BE2C (cell line): ENCODE measurements at regions not wholly inside any gene's neighbourhood (a gene's known extent, or its start where the extent isn't known, plus 50 kb on each side); places are given as distances from the start of the nearest gene placed in this dataset.
A peak's percentile ranks its signal among the peaks of the same experiment; 100 is the strongest.

ENCODE experiments used
- DNase-seq: peaks from one replicate; pipeline ENCODE4 v3.0.0-alpha.2; 2020
- H3K27me3 ChIP-seq: fragments of 250-450 bp; sonication (Bioruptor Pico); 2 replicates; pipeline ENCODE4 v1.5.1; 2020; ENCODE audit warnings: mild to moderate bottlenecking
- H3K36me3 ChIP-seq: fragments of 250-450 bp; sonication (Bioruptor Pico); 2 replicates; pipeline ENCODE4 v1.5.1; 2020; ENCODE audit warnings: mild to moderate bottlenecking
- H3K4me1 ChIP-seq: fragments of 250-450 bp; sonication (Bioruptor Pico); 2 replicates; pipeline ENCODE4 v1.5.1; 2020
- H3K4me3 ChIP-seq: 2 replicates; pipeline ENCODE4 v1.5.1; 2011; ENCODE audit warnings: low read depth, low read length
- H3K9me3 ChIP-seq: fragments of 250-450 bp; sonication (Bioruptor Pico); 2 replicates; pipeline ENCODE4 v1.5.1; 2020
- CTCF ChIP-seq: IDR thresholded peaks from 2 replicates; pipeline ENCODE4 v1.5.1; 2012; ENCODE audit warnings: mild to moderate bottlenecking, low read depth, low read length

GRCh38 chr2:529852-530251, 147.4 kb downstream of the TMEM18 start:
- no peak for TF ChIP-seq CTCF
- Histone ChIP-seq H3K27me3 (no peaks in the 10 kb centered on the region), H3K36me3 (no peaks in the 10 kb centered on the region), H3K4me1 (no peaks in the 10 kb centered on the region), H3K9me3 (no peaks in the 10 kb centered on the region), H3K4me3 (no peak overlapping the region)
- DNase-seq = no peak

GRCh38 chr2:529424-529823, 147.8 kb downstream of the TMEM18 start:
- TF ChIP-seq CTCF = peak; percentile 54
- DNase-seq = peak; percentile 31
- no peaks in the 10 kb centered on the region for H3K4me1 ChIP-seq
- no peak overlapping the region for H3K4me3 ChIP-seq
- H3K36me3 ChIP-seq = no peaks in the 10 kb centered on the region
- no peaks in the 10 kb centered on the region for H3K27me3 ChIP-seq
- H3K9me3 ChIP-seq = no peaks in the 10 kb centered on the region

GRCh38 chr2:527581-527980, 149.6 kb downstream of the TMEM18 start:
- H3K36me3 ChIP-seq = no peaks in the 10 kb centered on the region
- no peak for TF ChIP-seq CTCF
- H3K4me3 ChIP-seq = no peak overlapping the region
- H3K27me3 ChIP-seq = no peaks in the 10 kb centered on the region
- DNase-seq = no peak
- H3K4me1 ChIP-seq = no peaks in the 10 kb centered on the region
- no peaks in the 10 kb centered on the region for H3K9me3 ChIP-seq

- no peaks in the 10 kb centered on the region for H3K27me3 ChIP-seq
- H3K36me3 ChIP-seq = no peaks in the 10 kb centered on the region
- no peaks in the 10 kb centered on the region for H3K4me1 ChIP-seq
- H3K9me3 ChIP-seq = no peaks in the 10 kb centered on the region
- DNase-seq = no peak
- no peak for TF ChIP-seq CTCF
- H3K4me3 ChIP-seq = no peak overlapping the region
These were observed 150.3 kb downstream of the TMEM18 start for GRCh38 chr2:526918-527317.

DNA sequence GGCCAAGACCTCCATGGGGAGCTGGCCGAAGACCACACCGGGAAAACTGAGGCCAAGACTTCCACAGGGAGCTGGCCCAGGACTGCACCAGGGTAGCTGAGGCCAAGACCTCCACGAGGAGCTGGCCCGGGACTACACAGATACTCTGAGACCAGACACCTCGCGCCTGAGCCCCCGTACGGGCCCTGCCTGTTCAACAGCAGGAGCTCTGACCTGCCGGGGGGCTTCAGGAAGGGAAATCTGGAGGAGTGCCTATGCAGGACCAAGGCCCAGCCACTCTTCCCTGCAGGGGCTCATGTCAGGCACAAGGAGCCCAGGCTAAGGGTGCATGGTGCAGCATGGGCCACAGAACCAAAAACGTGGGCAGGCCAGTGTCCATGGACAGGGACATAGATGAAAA, 151.6 kb downstream of the TMEM18 start:
- Histone ChIP-seq H3K36me3 (no peaks in the 10 kb centered on the region), H3K9me3 (no peaks in the 10 kb centered on the region), H3K4me1 (no peaks in the 10 kb centered on the region), H3K27me3 (no peaks in the 10 kb centered on the region), H3K4me3 (no peak overlapping the region)
- DNase-seq = no peak
- no peak for TF ChIP-seq CTCF

DNA sequence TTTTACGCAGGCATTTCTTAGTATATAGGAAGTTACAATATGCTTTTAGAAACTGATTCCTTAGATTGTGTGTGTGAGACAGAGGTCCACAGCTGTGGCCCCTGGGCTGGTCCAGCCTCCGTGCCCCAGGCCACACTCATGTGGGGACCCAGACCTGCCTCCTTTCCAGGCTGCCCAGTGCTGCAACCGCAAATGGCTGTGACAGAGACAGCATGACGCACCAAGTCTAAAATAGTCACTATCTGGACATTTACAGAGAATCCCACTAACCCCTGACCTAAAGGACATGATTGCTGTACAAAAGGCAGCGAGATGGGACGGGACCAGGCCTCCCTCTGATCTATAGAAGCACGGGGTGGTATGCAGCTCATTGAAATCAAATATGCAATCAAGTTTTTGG, 152.2 kb downstream of the TMEM18 start:
- Histone ChIP-seq H3K9me3 (no peaks in the 10 kb centered on the region), H3K27me3 (no peaks in the 10 kb centered on the region), H3K4me1 (no peaks in the 10 kb centered on the region), H3K4me3 (no peak overlapping the region), H3K36me3 (no peaks in the 10 kb centered on the region)
- no peak for TF ChIP-seq CTCF
- no peak for DNase-seq
